ENCODE measurements at regions not wholly inside any gene's neighbourhood (a gene's known extent, or its start where the extent isn't known, plus 50 kb on each side); places are given as distances from the start of the nearest gene placed in this dataset.
"Not testable (repeated sequence)": the region's sequence is repeated elsewhere in the genome, so short reads cannot be mapped to it uniquely, and the experiment has no call there.

DNA sequence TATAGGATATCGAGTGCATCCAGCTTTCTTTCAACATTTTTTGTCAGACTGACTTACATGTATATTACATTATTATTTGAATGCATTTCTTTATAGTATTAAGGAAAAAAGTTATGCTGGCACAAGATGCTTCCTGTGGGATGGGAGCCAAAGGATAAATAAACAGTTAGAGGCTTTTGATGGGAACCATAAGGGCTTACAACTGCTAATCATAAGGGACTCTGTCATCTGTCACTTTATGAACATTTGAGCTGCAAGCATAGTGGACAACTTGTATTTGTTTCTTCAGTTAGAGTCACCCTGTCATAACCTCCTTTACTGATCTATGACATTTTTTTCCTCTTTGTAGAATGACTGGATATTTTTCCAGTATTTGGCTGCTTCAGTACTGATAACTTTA, 132.4 kb upstream of the CHORDC1 start:
- no peak for FAIRE-seq
- DNase-seq (ENCODE audit: low spot score), result no peak

DNA sequence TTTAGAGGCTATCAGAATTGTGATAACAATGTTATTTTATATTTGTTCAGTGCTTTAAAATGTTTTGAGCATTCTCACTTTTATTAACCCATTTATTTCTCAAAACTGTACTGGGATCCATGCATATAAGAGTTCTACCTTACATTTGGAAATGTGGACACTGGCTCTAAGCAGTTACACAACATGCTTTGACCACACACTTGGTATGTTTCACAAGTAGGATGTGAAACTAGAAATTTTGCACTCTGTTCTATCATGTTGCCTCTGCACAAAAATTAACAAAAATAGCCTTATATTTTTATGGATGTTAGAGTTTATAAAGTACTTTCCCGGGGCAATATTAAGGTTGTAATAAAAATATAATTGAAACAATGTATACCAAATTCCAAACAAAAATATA, 126.9 kb upstream of the CHORDC1 start:
- DNase-seq (ENCODE audit: low spot score) (no peak), FAIRE-seq (no peak)

DNA sequence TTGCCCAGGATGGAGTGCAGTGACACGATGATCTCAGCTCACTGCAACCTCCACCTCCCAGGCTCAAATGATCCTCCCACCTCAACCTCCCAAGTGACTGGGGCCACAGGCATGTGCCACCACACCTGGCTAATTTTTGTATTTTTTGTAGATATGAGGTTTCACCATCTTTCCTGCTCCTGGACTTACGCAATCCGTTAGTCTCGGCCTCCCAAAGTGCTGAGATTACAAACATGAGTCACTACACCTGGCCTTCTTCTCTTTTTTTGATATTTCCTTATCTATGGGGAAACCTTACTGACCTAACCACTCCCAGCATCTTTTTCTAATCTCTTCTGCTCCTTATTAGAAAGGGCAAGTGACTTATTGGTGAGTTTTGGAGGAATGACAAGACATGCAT, 121.7 kb upstream of the CHORDC1 start:
- no peak for DNase-seq (ENCODE audit: low spot score)
- FAIRE-seq, result no peak

DNA sequence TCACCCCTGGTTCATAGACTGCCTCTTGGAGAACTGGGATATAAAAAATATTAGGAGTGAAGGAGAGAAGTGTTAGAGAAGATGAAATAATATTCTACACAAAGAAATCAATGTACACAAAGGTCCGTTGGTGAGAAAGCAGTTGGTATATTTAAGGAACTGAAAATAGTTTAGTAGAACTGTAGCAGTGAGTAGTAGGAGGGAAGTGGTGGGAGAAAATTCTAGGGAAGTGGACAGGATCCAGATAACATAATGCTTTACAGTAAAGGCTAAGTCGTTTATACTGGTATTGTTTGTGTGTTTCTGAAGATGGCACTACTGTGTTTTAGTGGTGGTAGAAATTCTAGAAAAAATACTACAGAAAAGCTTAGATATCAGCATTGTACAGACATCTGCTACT, 120.8 kb upstream of the CHORDC1 start:
- no peak for DNase-seq (ENCODE audit: low spot score)
- FAIRE-seq, result no peak

DNA sequence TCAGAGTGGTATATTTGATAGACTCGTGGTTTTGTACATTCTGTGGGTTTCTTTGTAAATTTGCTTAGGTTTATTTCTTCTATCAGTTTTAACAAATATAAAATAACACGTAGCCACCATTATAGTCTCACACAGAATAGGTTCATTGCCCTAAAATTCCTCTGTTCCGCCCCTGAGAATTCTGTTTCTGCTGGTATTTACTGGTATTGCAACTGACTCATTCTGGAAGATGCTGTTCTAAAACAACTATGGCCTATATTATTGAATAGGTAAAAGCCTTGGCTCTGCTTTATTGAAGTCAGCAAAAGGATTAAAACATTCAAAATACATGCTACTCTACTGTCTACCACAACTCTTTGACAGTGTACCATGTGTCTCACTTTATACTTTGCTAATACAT, 119.1 kb upstream of the CHORDC1 start:
- FAIRE-seq (no peak), DNase-seq (ENCODE audit: low spot score) (no peak)

DNA sequence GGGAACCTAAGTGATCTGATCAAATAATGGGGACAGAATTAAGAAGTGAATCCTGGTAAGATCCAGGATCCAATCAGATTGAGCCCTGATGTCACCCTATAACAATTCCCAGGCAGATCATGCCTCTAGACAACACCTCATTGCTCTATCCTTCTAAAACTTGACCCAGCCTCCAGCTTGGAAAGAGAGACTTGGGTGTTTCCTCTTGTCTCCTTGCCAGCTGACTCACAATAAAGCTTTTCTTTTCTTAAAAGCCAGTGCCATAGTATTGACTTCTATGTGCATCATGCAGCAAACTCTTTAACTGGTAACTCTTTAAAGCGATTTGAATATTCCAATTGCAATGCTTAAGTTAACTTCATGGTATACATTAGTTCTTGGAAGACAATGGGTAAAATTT, 109.6 kb upstream of the CHORDC1 start:
- FAIRE-seq (no peak), DNase-seq (ENCODE audit: low spot score) (no peak)

DNA sequence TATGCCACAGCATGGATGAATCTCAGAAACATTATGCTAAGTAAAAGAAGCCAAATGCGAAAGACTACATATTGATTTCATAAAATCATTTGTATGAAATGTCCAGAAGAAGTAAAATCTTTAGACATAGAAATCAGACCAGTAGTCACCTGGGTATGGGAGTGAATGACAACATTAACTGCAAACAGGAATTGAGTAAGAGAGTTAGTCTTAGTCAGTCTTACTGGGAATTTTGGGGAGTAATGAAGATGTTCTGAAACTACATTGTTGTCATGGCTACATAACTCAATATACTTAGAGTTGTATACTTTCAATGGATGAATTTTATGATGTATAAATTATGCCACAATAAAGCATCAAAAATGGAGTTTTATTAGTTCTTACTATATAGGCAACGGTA, 107.8 kb upstream of the CHORDC1 start:
- FAIRE-seq, result no peak
- no peak for DNase-seq (ENCODE audit: low spot score)

DNA sequence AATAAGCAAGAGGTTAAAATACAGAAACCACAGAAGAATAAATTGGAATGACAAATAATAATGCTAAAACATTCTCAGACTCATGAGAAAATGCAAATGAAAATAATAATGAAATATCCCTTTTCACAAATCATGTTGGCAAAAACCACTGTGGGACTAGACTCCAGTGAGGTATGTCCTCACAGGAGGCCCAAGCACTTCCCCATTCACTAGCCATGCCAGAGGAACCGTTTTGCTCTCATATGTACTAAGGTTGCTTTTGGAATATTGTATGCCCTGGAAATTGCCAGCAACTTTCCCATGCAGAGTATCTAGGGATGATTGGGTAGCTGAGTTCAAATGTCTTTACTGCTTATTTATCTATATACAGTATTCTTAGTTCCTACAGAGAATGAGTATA, 106.2 kb upstream of the CHORDC1 start:
- no peak for FAIRE-seq
- DNase-seq (ENCODE audit: low spot score), result no peak

DNA sequence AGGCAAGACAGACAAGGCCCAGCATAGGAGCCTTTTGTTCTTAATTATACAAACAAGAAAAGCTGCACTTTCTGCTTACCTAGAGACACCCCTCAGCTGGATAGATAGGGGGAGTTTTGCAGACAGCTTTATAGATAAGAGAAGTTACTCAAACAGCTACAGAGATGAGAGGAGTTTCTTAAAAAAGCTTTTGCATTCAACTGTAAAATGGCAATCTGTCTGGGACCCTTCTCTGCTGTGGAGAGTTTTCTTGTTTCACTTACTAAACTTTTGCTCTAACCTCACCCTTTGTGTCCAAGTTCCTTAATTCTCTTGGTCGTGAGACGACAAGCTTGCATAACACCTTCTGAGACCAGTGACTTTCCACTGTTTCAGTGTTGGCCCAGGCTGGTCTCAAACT, 103.8 kb upstream of the CHORDC1 start:
- no peak for FAIRE-seq
- no peak for DNase-seq (ENCODE audit: low spot score)

DNA sequence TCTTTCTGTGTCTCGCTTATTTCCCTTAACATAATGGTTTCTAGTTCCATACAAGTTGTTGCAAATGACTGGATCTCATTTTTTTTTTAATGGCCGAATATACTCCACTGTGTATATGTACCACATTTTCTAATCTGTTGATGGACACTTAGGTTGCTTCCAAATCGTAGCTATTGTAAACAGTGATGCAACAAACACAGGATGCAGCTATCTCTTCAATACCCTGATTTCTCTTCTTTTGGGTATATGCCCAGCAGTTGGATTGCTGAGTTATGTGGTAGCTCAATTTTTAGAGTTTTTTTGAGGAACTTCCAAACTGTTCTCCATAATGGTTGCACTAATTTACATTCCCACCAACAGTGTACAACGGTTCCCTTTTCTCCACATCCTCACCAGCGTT, 100.4 kb upstream of the CHORDC1 start:
- no peak for DNase-seq (ENCODE audit: low spot score)
- FAIRE-seq, result no peak

DNA sequence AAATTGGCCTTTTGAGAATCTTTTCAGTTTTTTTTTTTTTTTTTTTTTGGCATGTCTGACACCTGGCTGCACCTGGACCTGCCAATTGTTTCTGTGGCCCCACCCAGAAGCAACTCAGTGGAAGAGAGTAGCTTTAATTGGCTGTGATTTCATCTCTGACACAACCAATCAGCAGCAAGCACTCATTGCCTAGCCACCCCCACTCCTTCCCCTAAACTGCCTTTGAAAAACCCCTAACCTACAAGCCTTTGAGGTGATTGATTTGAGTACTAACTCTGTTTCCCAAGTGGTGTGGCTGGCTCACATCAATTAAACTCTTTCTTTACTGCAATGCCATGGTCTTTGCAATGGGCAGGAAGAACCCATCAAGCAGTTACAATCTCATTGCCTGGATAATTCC, 98.2 kb upstream of the CHORDC1 start:
- DNase-seq (ENCODE audit: low spot score) (no peak), FAIRE-seq (no peak)

DNA sequence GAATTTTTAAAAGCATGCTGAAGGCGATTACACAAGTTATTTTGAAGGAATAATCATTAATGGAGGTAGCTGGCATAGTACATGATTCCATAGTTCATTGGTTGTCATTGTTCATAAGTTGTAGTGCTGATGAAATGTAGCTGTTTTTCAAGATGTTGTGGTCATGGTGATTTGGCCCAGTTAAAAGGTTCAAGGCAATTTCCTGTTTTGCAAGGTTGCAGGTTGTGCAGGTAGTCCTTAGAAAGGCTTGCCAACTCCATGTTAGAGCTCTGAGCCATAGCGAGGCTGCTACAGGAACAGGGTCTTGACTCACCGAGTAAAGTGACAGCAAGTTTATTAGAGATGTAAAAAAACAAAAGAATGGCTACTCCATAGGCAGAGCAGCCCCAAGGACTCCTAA, 95.8 kb upstream of the CHORDC1 start:
- FAIRE-seq (no peak), DNase-seq (ENCODE audit: low spot score) (no peak)

DNA sequence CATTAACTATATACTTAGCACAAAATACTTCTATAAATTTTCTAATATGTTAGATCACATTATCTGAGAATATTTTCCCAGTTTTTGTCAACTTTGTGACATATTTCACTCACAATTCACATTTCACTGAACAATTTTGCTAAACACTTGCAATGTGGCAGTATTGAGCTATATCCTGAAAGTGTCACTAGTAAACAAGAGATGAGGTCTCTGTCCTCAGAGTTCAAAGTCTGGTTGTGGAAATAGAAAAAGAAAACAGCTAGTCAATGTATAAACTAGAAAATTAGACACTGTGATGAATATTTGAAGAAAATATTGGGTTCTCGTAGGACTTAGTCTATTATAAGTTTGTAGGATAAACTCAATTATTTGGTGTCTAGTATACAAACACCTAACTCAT, 87.4 kb upstream of the CHORDC1 start:
- FAIRE-seq (no peak), DNase-seq (ENCODE audit: low spot score) (no peak)

DNA sequence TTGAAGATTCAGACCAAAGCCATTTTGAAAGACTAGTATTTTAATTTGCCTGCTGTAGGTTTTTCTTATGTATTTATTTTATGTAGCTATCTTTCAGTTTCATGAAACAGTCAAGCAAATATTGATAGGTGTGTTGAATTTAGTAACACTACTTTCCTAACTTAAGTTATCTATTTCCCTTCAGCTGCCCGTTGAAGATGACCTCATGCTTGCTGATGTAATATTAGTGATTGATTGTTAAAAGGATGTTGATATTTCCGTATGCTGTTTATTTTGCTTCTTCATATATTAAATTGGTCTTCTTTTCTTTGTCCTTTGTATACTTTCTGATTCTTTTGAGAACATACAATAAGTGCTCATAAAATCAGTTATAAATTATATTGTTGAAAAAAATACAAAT, 86.8 kb upstream of the CHORDC1 start:
- no peak for DNase-seq (ENCODE audit: low spot score)
- no peak for FAIRE-seq

DNA sequence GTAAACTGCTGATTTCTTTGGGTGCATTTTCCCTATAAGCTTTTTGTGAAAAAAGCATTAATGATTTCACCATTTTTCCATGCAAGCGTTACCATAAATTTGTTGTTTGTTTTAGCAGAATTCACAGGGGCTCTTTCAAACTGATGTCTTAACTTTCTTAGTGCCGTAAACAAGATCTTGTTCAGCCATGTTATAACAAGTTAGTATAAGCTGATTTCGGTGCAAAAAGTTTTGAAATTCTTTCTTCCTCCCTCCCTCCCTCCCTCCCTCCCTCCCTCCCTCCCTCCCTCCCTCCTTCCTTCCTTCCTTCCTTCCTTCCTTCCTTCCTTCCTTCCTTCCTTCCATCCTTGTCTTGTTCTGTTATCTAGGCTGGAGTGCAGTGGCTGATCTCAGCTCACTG, 71.7 kb upstream of the CHORDC1 start:
- no peak for FAIRE-seq
- DNase-seq (ENCODE audit: low spot score), result no peak

DNA sequence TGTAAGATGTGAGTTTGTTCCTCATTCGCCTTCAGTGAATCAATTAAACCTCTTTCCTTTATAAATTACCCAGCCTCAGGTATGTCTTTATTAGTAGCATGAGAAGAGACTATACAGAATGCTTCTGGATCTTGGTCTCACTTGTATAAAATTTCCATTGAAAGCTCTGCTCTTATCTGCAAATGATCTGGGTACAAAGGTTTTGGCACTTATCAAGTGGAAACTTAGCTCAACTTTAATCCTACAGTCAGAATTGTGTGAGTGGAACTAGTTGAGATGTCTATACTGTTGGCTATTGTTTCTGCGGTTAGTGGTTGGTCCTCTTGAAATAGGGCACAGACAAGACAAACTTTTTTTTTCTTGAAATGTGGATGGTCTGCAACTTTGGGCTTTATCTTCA, 71.2 kb upstream of the CHORDC1 start:
- FAIRE-seq, result no peak
- DNase-seq (ENCODE audit: low spot score), result no peak

DNA sequence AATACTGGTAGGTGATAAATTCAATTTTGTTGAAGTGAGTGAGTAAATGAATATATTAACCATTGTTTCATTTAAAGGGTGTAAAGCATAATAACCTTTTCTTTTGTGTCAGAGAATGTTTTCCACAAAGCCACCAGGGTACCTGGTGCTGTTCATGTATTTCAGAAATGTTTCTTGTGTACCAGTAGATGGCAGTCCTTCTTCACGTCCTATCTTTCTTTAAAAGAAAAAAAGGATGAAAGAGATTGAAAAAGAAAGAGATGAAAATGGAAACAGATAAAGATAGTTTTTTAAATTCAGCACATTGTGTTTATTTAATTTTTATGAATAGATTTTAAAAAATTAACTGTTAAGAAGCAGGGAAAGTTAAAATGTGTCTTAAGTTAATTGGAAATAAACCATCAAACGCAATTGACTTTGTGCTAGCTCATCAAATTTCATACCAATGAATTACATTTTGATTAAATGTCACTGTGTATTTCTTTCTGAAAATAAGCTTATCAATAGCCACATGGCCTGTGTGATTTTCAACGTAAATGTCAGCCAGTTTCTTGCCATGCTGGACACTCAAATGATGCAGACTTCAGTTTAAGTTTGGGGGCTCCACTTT, 65.5 kb upstream of the CHORDC1 start:
- DNase-seq (ENCODE audit: low spot score), result peak; percentile 41
- peak; percentile 67 for FAIRE-seq

DNA sequence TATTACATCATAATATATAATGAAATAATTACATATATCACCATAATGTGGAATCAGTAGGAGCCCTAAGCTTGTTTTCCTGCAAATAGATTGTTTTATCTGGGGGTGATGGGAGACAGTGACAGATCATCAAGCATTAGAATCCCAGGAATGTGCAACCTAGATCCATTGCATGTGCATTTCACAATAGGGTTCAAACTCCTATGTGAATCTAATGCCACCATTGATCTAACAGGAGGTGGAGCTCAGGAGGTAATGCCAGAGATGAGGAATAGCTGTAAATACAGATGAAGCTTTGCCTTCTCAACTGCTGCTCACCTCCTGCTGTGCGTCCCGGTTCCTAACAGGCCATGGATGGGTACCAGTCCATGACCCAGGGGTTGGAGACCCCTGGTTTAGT, 63.8 kb upstream of the CHORDC1 start:
- no peak for DNase-seq (ENCODE audit: low spot score)
- no peak for FAIRE-seq

DNA sequence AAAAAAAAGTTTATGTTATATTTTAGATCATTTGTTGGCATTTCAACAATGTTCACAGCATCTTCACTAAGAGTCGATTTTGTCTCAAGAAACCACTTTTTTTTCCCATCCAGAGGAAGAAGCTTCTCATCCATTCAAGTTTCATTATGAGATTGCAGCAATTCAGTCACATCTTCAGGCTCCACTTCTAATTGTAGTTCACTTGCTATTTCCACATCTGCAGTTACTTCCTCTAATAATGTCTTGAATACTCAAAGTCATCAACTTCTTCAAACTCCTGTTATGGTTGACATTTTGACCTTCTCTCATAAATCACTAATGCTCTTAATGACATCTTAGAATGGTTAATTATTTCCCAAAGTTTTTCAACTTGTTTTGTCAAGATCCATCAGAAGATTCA, 61.3 kb upstream of the CHORDC1 start:
- DNase-seq (ENCODE audit: low spot score) (no peak), FAIRE-seq (no peak)

DNA sequence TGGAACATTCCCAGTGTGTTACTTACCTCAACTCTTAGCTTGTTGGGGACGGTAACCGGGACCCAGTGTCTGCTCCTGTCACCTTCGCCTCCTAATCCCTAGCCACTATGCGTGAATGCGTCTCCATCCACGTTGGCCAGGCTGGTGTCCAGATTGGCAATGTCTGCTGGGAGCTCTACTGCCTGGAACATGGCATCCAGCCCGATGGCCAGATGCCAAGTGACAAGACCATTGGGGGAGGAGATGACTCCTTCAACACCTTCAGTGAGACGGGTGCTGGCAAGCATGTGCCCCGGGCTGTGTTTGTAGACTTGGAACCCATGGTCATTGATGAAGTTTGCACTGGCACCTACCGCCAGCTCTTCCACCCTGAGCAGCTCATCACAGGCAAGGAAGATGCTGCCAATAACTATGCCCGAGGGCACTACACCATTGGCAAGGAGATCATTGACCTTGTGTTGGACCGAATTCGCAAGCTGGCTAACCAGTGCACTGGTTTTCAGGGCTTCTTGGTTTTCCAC, 59.8 kb upstream of the CHORDC1 start:
- FAIRE-seq; DNase-seq (ENCODE audit: low spot score): not testable (repeated sequence)

DNA sequence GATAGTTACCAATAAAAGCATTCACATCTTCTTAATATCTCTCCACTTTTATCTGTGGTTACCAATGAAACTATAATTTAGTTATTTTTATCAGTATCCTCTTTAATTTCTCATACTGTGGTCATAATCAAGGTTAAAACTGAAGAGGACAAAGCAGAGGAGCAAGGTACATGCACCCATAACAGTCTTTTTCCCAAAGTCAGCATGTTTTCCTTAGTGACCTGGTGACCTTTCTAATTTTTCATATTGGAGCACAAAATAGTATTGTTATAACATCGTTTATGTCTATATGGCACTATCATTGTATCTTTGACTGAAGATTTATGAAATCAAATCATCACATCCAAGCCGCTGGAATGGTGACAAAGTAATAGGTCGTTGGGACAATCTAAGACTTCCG, 51.5 kb upstream of the CHORDC1 start:
- DNase-seq (ENCODE audit: low spot score), result no peak
- FAIRE-seq, result no peak

Data from RCC 7860 (cell line).